ENCODE measurements at regions not wholly inside any gene's neighbourhood (a gene's known extent, or its start where the extent isn't known, plus 50 kb on each side); places are given as distances from the start of the nearest gene placed in this dataset.

- H3K4me3 ChIP-seq (ENCODE audit: low read length): peak overlapping the region; percentile 78
- peak; percentile 96 for DNase-seq (ENCODE audit: low read depth)
- no peak for TF ChIP-seq CTCF (conservative IDR thresholded peaks at IDR 0.05; ENCODE audit: low read length)
Measured at GRCh38 chr13:44141725-44142539, 231.7 kb upstream of the SERP2 start.

GRCh38 chr13:44142540-44142867 lies 231.1 kb upstream of the SERP2 start:
- DNase-seq (ENCODE audit: low read depth): no peak
- peak overlapping the region; percentile 62 for H3K4me3 ChIP-seq (ENCODE audit: low read length)
- no peak for TF ChIP-seq CTCF (conservative IDR thresholded peaks at IDR 0.05; ENCODE audit: low read length)

- no peak overlapping the region for H3K4me3 ChIP-seq (ENCODE audit: low read length)
- DNase-seq (ENCODE audit: low read depth): no peak
- no peak for TF ChIP-seq CTCF (conservative IDR thresholded peaks at IDR 0.05; ENCODE audit: low read length)
Measured at GRCh38 chr13:44142941-44143665, 230.5 kb upstream of the SERP2 start.

DNA sequence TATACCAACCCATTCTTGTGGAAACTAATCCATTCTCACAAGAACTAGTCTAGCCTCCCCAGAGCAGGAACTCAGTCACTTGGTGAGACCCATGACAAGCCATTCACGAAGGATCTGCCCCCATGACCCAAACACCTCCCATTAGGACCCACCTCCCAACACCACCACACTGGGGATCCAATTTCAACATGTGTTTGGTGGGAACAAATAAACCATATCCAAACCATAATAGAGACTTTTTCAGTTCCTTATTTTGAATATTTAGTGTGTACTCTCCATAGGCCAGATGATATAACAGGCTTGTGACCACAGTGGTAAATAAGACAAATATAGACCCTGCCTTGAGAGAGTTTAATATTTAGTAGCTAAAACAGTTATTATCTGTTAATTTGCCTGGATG lies 227.5 kb upstream of the SERP2 start:
- DNase-seq (ENCODE audit: low read depth): no peak
- H3K4me3 ChIP-seq (ENCODE audit: low read length): no peak overlapping the region
- no peak for TF ChIP-seq CTCF (conservative IDR thresholded peaks at IDR 0.05; ENCODE audit: low read length)

DNA sequence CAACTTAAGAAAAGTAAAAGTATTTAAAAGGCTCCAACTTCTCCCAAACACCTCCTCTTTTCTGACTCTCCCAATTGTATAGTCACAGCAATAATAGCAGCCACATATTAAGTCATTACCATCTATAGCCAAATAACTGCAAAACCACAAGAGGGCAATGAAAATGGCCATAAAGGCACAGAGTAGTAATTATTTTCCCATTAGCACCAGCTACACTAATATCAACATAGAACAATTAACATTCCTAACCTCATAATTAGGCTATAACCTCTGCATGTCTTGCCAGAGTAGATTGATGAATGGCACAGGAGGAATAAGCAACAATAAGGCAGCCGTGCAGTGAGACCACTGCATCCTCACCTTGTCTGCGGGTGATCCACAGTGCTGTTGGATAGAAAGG lies 226.4 kb upstream of the SERP2 start:
- TF ChIP-seq CTCF (conservative IDR thresholded peaks at IDR 0.05; ENCODE audit: low read length): no peak
- no peak for DNase-seq (ENCODE audit: low read depth)
- no peak overlapping the region for H3K4me3 ChIP-seq (ENCODE audit: low read length)

GRCh38 chr13:44147648-44148047 lies 226.0 kb upstream of the SERP2 start:
- H3K4me3 ChIP-seq (ENCODE audit: low read length): no peak overlapping the region
- no peak for TF ChIP-seq CTCF (conservative IDR thresholded peaks at IDR 0.05; ENCODE audit: low read length)

More at GRCh38 chr13:44147648-44148047, 226.0 kb upstream of the SERP2 start:
- DNase-seq (ENCODE audit: low read depth): no peak

Data from AG10803 (cell line).